ENCODE measurements at regions not wholly inside any gene's neighbourhood (a gene's known extent, or its start where the extent isn't known, plus 50 kb on each side); places are given as distances from the start of the nearest gene placed in this dataset.
"Not testable (repeated sequence)": the region's sequence is repeated elsewhere in the genome, so short reads cannot be mapped to it uniquely, and the experiment has no call there.

DNA sequence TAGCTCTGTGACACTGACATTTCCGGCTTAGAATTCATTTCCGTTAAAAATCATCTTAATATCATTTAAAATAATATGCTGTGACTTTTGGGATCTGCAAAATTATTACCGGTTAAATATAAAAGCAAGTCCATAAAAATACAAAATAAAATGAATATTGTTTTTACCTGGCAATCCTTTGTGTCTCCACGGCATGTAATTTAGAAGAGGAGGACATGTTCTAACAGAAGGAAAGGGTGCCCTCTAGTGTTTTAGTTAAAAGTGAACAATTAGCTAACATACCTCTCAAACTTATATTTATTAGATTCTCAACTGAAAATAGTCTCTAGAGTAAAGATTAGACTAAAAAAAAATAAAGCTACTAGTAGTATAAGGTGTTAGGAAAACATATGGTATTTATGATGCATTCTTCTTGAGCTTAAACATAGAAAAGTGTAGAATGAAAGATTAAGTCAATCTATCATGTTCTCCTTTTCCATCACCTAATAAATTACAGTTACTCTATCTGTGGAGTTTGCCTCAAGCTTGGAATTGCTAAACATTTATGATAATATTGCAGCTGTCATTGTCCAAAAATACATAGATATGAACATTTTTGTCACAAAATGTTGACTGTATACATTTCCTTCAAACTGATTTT lies 676.7 kb upstream of the SPRY2 start:
- TF ChIP-seq, protein P1, sequence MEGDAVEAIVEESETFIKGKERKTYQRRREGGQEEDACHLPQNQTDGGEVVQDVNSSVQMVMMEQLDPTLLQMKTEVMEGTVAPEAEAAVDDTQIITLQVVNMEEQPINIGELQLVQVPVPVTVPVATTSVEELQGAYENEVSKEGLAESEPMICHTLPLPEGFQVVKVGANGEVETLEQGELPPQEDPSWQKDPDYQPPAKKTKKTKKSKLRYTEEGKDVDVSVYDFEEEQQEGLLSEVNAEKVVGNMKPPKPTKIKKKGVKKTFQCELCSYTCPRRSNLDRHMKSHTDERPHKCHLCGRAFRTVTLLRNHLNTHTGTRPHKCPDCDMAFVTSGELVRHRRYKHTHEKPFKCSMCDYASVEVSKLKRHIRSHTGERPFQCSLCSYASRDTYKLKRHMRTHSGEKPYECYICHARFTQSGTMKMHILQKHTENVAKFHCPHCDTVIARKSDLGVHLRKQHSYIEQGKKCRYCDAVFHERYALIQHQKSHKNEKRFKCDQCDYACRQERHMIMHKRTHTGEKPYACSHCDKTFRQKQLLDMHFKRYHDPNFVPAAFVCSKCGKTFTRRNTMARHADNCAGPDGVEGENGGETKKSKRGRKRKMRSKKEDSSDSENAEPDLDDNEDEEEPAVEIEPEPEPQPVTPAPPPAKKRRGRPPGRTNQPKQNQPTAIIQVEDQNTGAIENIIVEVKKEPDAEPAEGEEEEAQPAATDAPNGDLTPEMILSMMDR (IDR thresholded peaks at IDR 0.05; ENCODE audit: low read depth, low read length, missing control alignments), result peak; percentile 28
- no peak overlapping the region for H3K27ac ChIP-seq
- no peaks in the 10 kb centered on the region for H3K36me3 ChIP-seq (replicated peaks)
- H3K4me3 ChIP-seq (ENCODE audit: low read depth, low read length), result no peak overlapping the region
- no peak for DNase-seq
- in situ Hi-C loops (cut with HindIII; ENCODE audit: low pct_ligation_motif_present, low sequenced_read_pairs), result no loop called here
- H3K27me3 ChIP-seq (replicated peaks), result no peaks in the 10 kb centered on the region

DNA sequence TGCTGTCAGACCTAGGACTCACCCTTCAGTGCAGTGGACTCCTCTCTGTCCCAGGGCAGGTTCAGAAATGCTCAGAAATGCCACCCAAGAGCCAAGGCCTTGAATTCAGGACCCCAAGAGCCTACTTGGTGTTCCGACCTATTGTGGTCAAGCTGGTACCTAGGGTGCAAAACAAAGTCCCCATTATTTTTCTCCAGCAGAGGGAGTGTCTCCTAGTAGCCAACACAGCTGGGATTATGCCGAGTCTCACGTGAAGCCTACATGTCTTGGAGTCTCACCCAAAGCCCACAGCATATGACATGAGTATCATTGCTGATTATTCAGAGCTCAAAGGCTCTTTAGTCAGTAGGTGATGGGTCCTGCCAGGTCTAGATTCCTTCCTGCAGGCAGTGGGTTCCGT lies 671.1 kb upstream of the SPRY2 start:
- H3K27me3 ChIP-seq (replicated peaks), result no peaks in the 10 kb centered on the region
- H3K36me3 ChIP-seq (replicated peaks), result no peaks in the 10 kb centered on the region
- in situ Hi-C loops (cut with HindIII; ENCODE audit: low pct_ligation_motif_present, low sequenced_read_pairs), result no loop called here
- H3K27ac ChIP-seq, result no peak overlapping the region
- no peak for DNase-seq
- H3K4me3 ChIP-seq (ENCODE audit: low read depth, low read length), result no peak overlapping the region
- TF ChIP-seq, protein P1 (IDR thresholded peaks at IDR 0.05; ENCODE audit: low read depth, low read length, missing control alignments), result peak; percentile 4

DNA sequence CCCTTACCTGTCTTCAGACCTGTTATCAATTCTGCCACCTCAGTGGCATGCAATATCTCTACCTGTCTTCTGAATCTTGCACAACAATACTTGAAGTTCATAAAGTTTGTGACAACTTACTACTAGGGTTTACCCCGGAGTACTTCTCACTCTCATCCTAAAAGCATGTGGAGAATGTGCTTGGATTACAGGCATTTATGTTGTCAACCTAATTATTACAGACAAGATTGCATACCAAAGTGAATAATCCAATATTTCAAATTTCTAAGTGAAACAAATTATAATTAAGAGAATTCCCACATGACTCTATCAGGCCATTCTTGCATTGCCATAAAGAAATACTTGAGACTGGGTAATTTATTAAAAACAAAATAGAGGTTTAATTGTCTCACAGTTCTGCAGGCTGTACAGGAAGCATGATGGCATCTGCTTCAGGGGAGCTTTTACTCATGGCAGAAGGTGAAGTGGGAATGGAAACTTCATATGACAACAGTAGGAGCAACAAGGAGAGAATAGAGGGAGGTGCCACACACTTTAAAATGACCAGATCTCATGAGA lies 661.0 kb upstream of the SPRY2 start:
- in situ Hi-C loops (cut with HindIII; ENCODE audit: low pct_ligation_motif_present, low sequenced_read_pairs), result no loop called here
- Histone ChIP-seq H3K36me3 (replicated peaks) (no peaks in the 10 kb centered on the region), H3K27me3 (replicated peaks) (no peaks in the 10 kb centered on the region), H3K27ac (no peak overlapping the region), H3K4me3 (ENCODE audit: low read depth, low read length) (no peak overlapping the region)
- TF ChIP-seq, protein P1 (IDR thresholded peaks at IDR 0.05; ENCODE audit: low read depth, low read length, missing control alignments), result no peak
- no peak for DNase-seq

DNA sequence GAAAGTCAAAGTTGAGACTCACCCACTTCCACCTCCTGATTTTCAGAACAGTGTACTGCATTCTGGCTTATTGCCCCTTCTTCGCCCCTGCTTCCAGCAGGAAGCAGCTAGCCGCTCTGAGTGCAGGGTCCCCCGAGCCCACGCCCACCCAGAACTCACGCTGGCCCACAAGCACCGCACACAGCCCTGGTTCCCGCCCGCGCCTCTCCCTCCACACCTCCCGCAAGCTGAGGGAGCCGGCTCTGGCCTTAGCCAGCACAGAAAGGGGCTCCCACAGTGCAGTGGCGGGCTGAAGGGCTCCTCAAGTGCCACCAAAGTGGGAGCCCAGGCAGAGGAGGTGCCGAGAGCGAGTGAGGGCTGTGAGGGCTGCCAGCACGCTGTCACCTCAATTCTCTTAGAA lies 657.7 kb upstream of the SPRY2 start:
- H3K4me3 ChIP-seq (ENCODE audit: low read depth, low read length); H3K27ac ChIP-seq; H3K36me3 ChIP-seq (replicated peaks); H3K27me3 ChIP-seq (replicated peaks); in situ Hi-C loops (cut with HindIII; ENCODE audit: low pct_ligation_motif_present, low sequenced_read_pairs); DNase-seq: not testable (repeated sequence)

DNA sequence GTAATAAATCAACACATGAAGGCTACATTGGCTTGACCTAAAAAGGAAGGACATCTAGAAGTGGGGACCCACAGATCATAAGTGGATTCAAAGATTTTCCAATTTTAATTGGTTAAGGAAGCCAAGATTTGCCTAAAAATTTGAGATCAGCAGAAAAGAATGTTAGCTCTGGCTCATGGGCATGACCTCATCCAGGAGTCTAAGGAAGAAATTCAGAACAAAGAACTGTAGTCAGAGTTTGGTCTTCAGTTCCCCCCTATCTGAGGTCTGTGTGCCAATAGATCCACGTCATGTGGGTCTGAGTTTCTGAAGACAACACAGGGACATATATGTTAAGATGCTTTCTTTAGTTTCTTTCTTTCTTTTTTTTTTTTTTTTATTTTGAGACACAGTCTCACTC lies 648.8 kb upstream of the SPRY2 start:
- no peak for DNase-seq
- H3K36me3 ChIP-seq (replicated peaks), result no peaks in the 10 kb centered on the region
- no peak overlapping the region for H3K27ac ChIP-seq

DNA sequence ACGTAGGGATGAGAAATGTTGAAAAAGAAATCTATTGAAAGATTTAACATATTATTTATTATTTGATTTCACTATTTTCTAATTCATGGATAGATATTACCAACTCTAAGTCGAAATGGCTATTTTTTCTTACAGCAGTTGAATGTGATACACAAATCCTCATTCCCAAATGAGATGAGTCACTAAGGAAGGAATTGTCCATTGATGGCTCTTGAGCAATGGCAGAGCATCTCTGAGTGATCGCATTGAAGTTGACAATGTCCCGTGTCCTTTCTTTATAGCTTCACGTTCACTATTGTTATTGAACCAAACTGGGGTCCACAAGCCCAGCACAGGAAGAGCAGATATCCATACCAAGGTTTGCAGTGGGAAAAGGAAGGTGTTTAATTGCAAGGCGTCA lies 648.3 kb upstream of the SPRY2 start:
- H3K4me3 ChIP-seq (ENCODE audit: low read depth, low read length), result no peak overlapping the region
- in situ Hi-C loops (cut with HindIII; ENCODE audit: low pct_ligation_motif_present, low sequenced_read_pairs), result no loop called here
- H3K27me3 ChIP-seq (replicated peaks), result no peaks in the 10 kb centered on the region
- H3K27ac ChIP-seq, result no peak overlapping the region
- DNase-seq, result no peak
- TF ChIP-seq, protein P1 (IDR thresholded peaks at IDR 0.05; ENCODE audit: low read depth, low read length, missing control alignments), result no peak
- no peaks in the 10 kb centered on the region for H3K36me3 ChIP-seq (replicated peaks)

More for the DNA sequence above, 648.8 kb upstream of the SPRY2 start:
- TF ChIP-seq, protein P1 (IDR thresholded peaks at IDR 0.05; ENCODE audit: low read depth, low read length, missing control alignments), result no peak
- Histone ChIP-seq H3K27me3 (replicated peaks) (no peaks in the 10 kb centered on the region), H3K4me3 (ENCODE audit: low read depth, low read length) (no peak overlapping the region)
- in situ Hi-C loops (cut with HindIII; ENCODE audit: low pct_ligation_motif_present, low sequenced_read_pairs), result no loop called here
